ENCODE measurements at regions not wholly inside any gene's neighbourhood (a gene's known extent, or its start where the extent isn't known, plus 50 kb on each side); places are given as distances from the start of the nearest gene placed in this dataset.

GRCh38 chr14:81662066-81662465, 128.4 kb upstream of the SEL1L start:
- Mint-ChIP-seq H3K4me1 (peaks cover 8% of the 10 kb centered on the region), H3K4me3 (no peak overlapping the region), H3K27ac (no peak overlapping the region), H3K36me3 (ENCODE audit: low read depth) (no peaks in the 10 kb centered on the region), H3K9me3 (peaks cover 33% of the 10 kb centered on the region), H3K27me3 (ENCODE audit: insufficient read depth, low read depth, poor library complexity) (peaks cover 2% of the 10 kb centered on the region)
- H3K79me2 ChIP-seq (replicated peaks; ENCODE audit: insufficient read depth), result no peaks in the 10 kb centered on the region
- H3K27ac ChIP-seq (ENCODE audit: low read depth), result no peak overlapping the region
- ATAC-seq, result no peak
- no peaks in the 10 kb centered on the region for H3K36me3 ChIP-seq (ENCODE audit: insufficient read depth)
- no peaks in the 10 kb centered on the region for H4K20me1 ChIP-seq (replicated peaks; ENCODE audit: insufficient read depth)
- no peak overlapping the region for H3K4me2 ChIP-seq
- no peaks in the 10 kb centered on the region for H3K27me3 ChIP-seq (ENCODE audit: insufficient read depth)
- no peak for DNase-seq (ENCODE audit: low spot score)
- no peak overlapping the region for H3K4me3 ChIP-seq
- no peak for TF ChIP-seq EZH2 (IDR thresholded peaks at IDR 0.05; ENCODE audit: low read depth, unreplicated experiment)
- TF ChIP-seq CREB1 (CRISPR knock-in tag; IDR thresholded peaks at IDR 0.05; ENCODE audit: low read depth), result no peak
- no peak for TF ChIP-seq CTCF (conservative IDR thresholded peaks at IDR 0.05; ENCODE audit: low read depth in 2 of 2)
- no peak for TF ChIP-seq ZNF114 (CRISPR knock-in tag; IDR thresholded peaks at IDR 0.05)
- no peak for TF ChIP-seq EZH2phosphoT487 (IDR thresholded peaks at IDR 0.05; ENCODE audit: unreplicated experiment)
- TF ChIP-seq NANOG (IDR thresholded peaks at IDR 0.05; ENCODE audit: borderline replicate concordance), result no peak
- TF ChIP-seq REST (IDR thresholded peaks at IDR 0.05; ENCODE audit: unreplicated experiment), result no peak
- no peak for TF ChIP-seq ZNF462 (CRISPR knock-in tag; IDR thresholded peaks at IDR 0.05)
- no peak for TF ChIP-seq POLR2AphosphoS5 (IDR thresholded peaks at IDR 0.05; ENCODE audit: low read depth)
- no peak for TF ChIP-seq ETS1 (IDR thresholded peaks at IDR 0.05)
- no peak for TF ChIP-seq ZNF331 (CRISPR knock-in tag; IDR thresholded peaks at IDR 0.05; ENCODE audit: low read depth)
- TF ChIP-seq JUNB (IDR thresholded peaks at IDR 0.05; ENCODE audit: unreplicated experiment), result no peak
- H3K9me2 ChIP-seq (ENCODE audit: insufficient read depth), result peaks cover 12% of the 10 kb centered on the region
- no peaks in the 10 kb centered on the region for H3F3A ChIP-seq (replicated peaks; ENCODE audit: low read depth)
- peaks cover 20% of the 10 kb centered on the region for H3K4me1 ChIP-seq (ENCODE audit: insufficient read depth)
- no peak overlapping the region for H2AFZ ChIP-seq

Data from GM23338 (cell line).